KMS-11 (cell line): ENCODE measurements at regions not wholly inside any gene's neighbourhood (a gene's known extent, or its start where the extent isn't known, plus 50 kb on each side); places are given as distances from the start of the nearest gene placed in this dataset.

ENCODE experiments used
- H2AFZ ChIP-seq: fragments of 200-600 bp; sonication (generic); 2 replicates; pipeline ENCODE4 v1.6.1; 2016; ENCODE audit warnings: antibody characterized with exemption, mixed run types, low read depth
- H3K27ac ChIP-seq: fragments of 200-600 bp; sonication (generic); 2 replicates; pipeline ENCODE4 v1.6.1; 2016; ENCODE audit warnings: mild to moderate bottlenecking, mixed run types
- H3K27me3 ChIP-seq: fragments of 200-600 bp; sonication (generic); 2 replicates; pipeline ENCODE4 v1.6.1; 2017; ENCODE audit warnings: mild to moderate bottlenecking, low read depth, mixed run types, moderate library complexity; ENCODE audit not compliant: insufficient read depth
- H3K36me3 ChIP-seq: fragments of 200-600 bp; sonication (generic); 2 replicates; pipeline ENCODE4 v1.6.1; 2017; ENCODE audit warnings: mild to moderate bottlenecking, mixed run types; ENCODE audit not compliant: insufficient read depth
- H3K4me1 ChIP-seq: fragments of 200-600 bp; sonication (generic); 2 replicates; pipeline ENCODE4 v1.6.1; 2016; ENCODE audit warnings: mild to moderate bottlenecking, low read depth, mixed run types; ENCODE audit not compliant: poor library complexity, severe bottlenecking
- H3K4me2 ChIP-seq: fragments of 200-600 bp; sonication (generic); 2 replicates; pipeline ENCODE4 v1.7.0; 2016; ENCODE audit warnings: mild to moderate bottlenecking, mixed run types
- H3K4me3 ChIP-seq: fragments of 200-600 bp; sonication (generic); IDR thresholded peaks from 2 replicates; pipeline ENCODE4 v1.6.1; 2017; ENCODE audit warnings: low read depth, low read length, mixed read lengths; ENCODE audit not compliant: insufficient read depth
- H3K79me2 ChIP-seq: fragments of 200-600 bp; sonication (generic); 2 replicates; pipeline ENCODE4 v1.6.1; 2016; ENCODE audit warnings: low read depth, mixed run types; ENCODE audit not compliant: insufficient read depth
- H3K9ac ChIP-seq: fragments of 200-600 bp; sonication (generic); 2 replicates; pipeline ENCODE4 v1.6.1; 2016; ENCODE audit warnings: mild to moderate bottlenecking, mixed run types
- H4K20me1 ChIP-seq: fragments of 200-600 bp; sonication (generic); 2 replicates; pipeline ENCODE4 v1.6.1; 2016; ENCODE audit warnings: mild to moderate bottlenecking, mixed run types; ENCODE audit not compliant: insufficient read depth
- TF ChIP-seq, protein P1 (sequence below): fragments of 200-600 bp; sonication (generic); conservative IDR thresholded peaks from 2 replicates; pipeline ENCODE4 v1.6.1; 2017; ENCODE audit warnings: low read depth, mild to moderate bottlenecking, antibody characterized with exemption, low read length, moderate library complexity, mixed read lengths

GRCh38 chr2:193776988-193777387 is 1582.3 kb upstream of the TMEFF2 start:
- Histone ChIP-seq H4K20me1 (no peaks in the 10 kb centered on the region), H3K9ac (no peak overlapping the region), H3K4me3 (no peak overlapping the region), H3K79me2 (no peaks in the 10 kb centered on the region), H3K27ac (no peak overlapping the region), H2AFZ (no peak overlapping the region), H3K4me2 (no peak overlapping the region), H3K4me1 (no peaks in the 10 kb centered on the region), H3K27me3 (no peaks in the 10 kb centered on the region), H3K36me3 (no peaks in the 10 kb centered on the region)
- TF ChIP-seq, protein P1, sequence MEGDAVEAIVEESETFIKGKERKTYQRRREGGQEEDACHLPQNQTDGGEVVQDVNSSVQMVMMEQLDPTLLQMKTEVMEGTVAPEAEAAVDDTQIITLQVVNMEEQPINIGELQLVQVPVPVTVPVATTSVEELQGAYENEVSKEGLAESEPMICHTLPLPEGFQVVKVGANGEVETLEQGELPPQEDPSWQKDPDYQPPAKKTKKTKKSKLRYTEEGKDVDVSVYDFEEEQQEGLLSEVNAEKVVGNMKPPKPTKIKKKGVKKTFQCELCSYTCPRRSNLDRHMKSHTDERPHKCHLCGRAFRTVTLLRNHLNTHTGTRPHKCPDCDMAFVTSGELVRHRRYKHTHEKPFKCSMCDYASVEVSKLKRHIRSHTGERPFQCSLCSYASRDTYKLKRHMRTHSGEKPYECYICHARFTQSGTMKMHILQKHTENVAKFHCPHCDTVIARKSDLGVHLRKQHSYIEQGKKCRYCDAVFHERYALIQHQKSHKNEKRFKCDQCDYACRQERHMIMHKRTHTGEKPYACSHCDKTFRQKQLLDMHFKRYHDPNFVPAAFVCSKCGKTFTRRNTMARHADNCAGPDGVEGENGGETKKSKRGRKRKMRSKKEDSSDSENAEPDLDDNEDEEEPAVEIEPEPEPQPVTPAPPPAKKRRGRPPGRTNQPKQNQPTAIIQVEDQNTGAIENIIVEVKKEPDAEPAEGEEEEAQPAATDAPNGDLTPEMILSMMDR, result no peak

GRCh38 chr2:193774166-193774565 is 1579.4 kb upstream of the TMEFF2 start:
- Histone ChIP-seq H3K27ac (no peak overlapping the region), H3K79me2 (no peaks in the 10 kb centered on the region), H3K4me1 (no peaks in the 10 kb centered on the region), H3K36me3 (no peaks in the 10 kb centered on the region), H3K4me3 (no peak overlapping the region), H4K20me1 (no peaks in the 10 kb centered on the region), H3K27me3 (no peaks in the 10 kb centered on the region), H2AFZ (no peak overlapping the region), H3K4me2 (no peak overlapping the region), H3K9ac (no peak overlapping the region)
- TF ChIP-seq, protein P1, result no peak

DNA sequence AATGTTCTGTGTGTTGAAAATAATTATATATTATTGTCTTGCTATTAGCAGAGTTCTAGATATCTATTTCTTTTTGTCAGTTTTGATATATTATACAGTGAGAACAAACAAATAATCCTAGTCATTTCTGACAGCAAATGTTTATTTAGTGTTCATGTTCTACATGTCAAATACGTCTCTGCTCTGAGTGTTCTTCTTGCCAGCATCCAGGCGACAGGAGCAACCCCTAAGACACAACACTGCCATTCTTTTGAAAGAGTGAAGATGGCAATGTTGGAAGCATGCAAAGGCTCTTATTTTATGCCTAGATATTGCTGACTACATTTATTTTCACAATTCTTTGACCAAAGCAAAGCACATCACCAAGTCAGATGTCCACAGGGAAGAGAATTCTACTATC is 1556.6 kb upstream of the TMEFF2 start:
- Histone ChIP-seq H3K4me3 (no peak overlapping the region), H3K4me2 (no peak overlapping the region), H3K27ac (no peak overlapping the region), H3K36me3 (no peaks in the 10 kb centered on the region), H4K20me1 (no peaks in the 10 kb centered on the region), H3K79me2 (no peaks in the 10 kb centered on the region), H2AFZ (no peak overlapping the region), H3K4me1 (no peaks in the 10 kb centered on the region), H3K9ac (no peak overlapping the region), H3K27me3 (no peaks in the 10 kb centered on the region)
- TF ChIP-seq, protein P1, result no peak

DNA sequence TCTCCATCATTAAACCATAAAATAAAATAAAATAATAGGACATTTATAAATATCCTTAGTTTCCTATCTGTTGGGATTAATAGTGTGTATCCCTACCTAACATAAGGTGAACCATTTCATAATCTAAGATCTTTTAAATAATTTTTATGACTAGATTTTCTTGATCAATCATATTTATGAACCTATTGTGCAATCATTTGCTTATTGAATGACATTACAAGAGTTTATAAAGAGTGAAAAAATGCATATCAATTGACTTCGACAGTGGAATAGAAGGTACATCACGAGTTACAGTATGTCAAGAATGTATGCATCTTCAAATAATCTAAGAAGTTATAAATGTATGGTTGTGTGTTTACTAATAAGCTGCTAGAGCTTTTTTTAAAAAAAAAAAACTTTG is 1554.8 kb upstream of the TMEFF2 start:
- Histone ChIP-seq H4K20me1 (no peaks in the 10 kb centered on the region), H3K36me3 (no peaks in the 10 kb centered on the region), H3K27me3 (no peaks in the 10 kb centered on the region), H2AFZ (no peak overlapping the region), H3K27ac (no peak overlapping the region), H3K79me2 (no peaks in the 10 kb centered on the region), H3K4me2 (no peak overlapping the region), H3K4me1 (no peaks in the 10 kb centered on the region), H3K9ac (no peak overlapping the region), H3K4me3 (no peak overlapping the region)
- TF ChIP-seq, protein P1, result no peak
